ENCODE measurements at regions not wholly inside any gene's neighbourhood (a gene's known extent, or its start where the extent isn't known, plus 50 kb on each side); places are given as distances from the start of the nearest gene placed in this dataset.

- no peak for TF ChIP-seq CTCF (IDR thresholded peaks at IDR 0.05; ENCODE audit: low read depth, low read length)
- ChIA-PET POLR2A (no interaction called here), CTCF (no interaction called here)
- no peaks in the 10 kb centered on the region for H3K27me3 ChIP-seq (ENCODE audit: control insufficient read depth, insufficient read depth, low read length)
- no peak overlapping the region for H3K4me3 ChIP-seq (ENCODE audit: low read depth, low read length)
- H3K27ac ChIP-seq (ENCODE audit: low read depth, low read length): no peak overlapping the region
- DNase-seq (ENCODE audit: low read depth, low spot score): no peak
- peaks cover 26% of the 10 kb centered on the region for H3K9me3 ChIP-seq (ENCODE audit: control insufficient read depth, insufficient read depth, low read length)
Observed at GRCh38 chr2:15794608-15795134, 145.7 kb upstream of the MYCN start.

DNA sequence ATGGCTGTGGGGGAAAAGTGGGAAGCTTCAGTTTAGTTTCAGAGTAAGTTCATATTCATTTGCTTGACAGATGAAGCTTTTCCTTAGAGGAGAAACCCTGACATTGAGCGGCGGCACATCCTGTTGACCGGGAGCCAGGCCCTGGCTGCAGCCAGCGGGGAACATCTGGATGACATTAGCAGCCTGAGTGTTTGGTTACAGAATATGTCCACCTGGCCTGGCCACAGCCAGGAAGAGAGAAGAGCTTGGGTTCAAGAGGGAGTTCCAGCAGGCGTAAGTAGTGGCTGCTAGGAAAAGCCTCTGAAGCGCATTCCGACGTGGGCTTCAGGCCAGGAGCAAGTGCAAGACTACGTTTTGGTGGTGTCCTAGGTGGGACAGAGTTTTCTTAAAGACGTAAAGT, 144.9 kb upstream of the MYCN start:
- CTCF ChIA-PET: no interaction called here
- POLR2A ChIA-PET: no interaction called here
- no peak for DNase-seq (ENCODE audit: low read depth, low spot score)
- Histone ChIP-seq H3K9me3 (ENCODE audit: control insufficient read depth, insufficient read depth, low read length) (peaks cover 24% of the 10 kb centered on the region), H3K27me3 (ENCODE audit: control insufficient read depth, insufficient read depth, low read length) (no peaks in the 10 kb centered on the region), H3K4me3 (ENCODE audit: low read depth, low read length) (no peak overlapping the region), H3K27ac (ENCODE audit: low read depth, low read length) (no peak overlapping the region)
- TF ChIP-seq CTCF (IDR thresholded peaks at IDR 0.05; ENCODE audit: low read depth, low read length): no peak

DNA sequence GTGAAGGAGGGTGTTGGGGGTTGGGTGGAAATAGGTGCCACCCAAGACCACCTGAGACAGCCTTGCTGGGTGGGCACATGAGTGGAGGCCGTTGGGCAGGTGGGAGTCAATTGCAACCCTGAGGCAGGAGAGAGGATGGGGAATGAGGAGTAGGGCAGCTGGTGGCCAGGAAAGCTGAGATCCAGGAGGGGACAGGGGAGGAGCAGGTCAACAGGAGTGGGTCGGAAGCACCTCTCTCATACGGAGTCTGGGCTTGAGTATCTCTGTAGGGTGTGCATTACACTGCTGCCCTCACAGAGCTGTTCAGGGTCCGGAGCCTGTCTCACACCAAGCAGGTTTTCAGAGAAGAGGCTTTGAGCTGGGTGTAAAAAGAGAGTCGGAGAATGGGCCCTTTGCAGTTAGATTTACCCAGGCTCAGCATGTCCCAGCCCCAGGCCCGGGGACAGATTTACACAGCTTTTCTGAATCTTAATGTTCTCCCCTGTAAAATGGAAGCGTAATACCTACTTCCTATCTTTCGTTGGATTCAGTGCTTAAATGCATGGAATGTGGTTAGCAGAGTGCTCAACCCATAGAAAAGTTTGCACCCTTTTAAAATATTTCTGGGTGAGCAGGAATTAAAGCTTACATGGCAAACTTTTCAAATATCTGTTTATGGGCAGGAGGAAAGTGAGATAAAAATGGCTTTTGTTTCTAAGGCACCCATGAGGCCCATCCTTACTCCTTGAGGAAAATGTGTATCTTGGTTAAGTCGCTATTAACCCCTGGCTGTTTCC, 144.0 kb upstream of the MYCN start:
- TF ChIP-seq CTCF (IDR thresholded peaks at IDR 0.05; ENCODE audit: low read depth, low read length): no peak
- Histone ChIP-seq H3K27me3 (ENCODE audit: control insufficient read depth, insufficient read depth, low read length) (no peaks in the 10 kb centered on the region), H3K27ac (ENCODE audit: low read depth, low read length) (no peak overlapping the region), H3K4me3 (ENCODE audit: low read depth, low read length) (no peak overlapping the region), H3K9me3 (ENCODE audit: control insufficient read depth, insufficient read depth, low read length) (peaks cover 27% of the 10 kb centered on the region)
- ChIA-PET POLR2A (no interaction called here), CTCF (no interaction called here)
- DNase-seq (ENCODE audit: low read depth, low spot score): no peak

- DNase-seq (ENCODE audit: low read depth, low spot score): no peak
- Histone ChIP-seq H3K9me3 (ENCODE audit: control insufficient read depth, insufficient read depth, low read length) (peaks cover 33% of the 10 kb centered on the region), H3K27me3 (ENCODE audit: control insufficient read depth, insufficient read depth, low read length) (no peaks in the 10 kb centered on the region), H3K27ac (ENCODE audit: low read depth, low read length) (no peak overlapping the region), H3K4me3 (ENCODE audit: low read depth, low read length) (no peak overlapping the region)
- TF ChIP-seq CTCF (IDR thresholded peaks at IDR 0.05; ENCODE audit: low read depth, low read length): no peak
- ChIA-PET POLR2A (no interaction called here), CTCF (no interaction called here)
Observed at GRCh38 chr2:15797231-15797938, 143.0 kb upstream of the MYCN start.

DNA sequence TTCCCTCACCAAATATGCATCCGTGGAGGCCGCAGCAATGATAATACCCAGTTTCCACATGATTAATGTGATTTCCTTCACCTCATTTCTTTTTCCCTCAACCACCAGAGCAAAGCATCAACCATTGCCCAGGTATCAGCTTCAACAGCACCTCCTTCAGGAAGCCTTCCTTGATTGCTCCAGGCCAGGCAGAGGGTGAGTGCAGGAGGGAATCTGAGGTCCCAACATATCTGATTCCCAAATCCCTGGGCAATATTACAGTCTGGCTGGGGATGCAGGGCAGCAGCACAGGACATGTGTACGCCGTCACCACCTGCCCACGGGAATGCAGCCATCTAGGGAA, 142.4 kb upstream of the MYCN start:
- DNase-seq (ENCODE audit: low read depth, low spot score): no peak
- POLR2A ChIA-PET: no interaction called here
- H3K9me3 ChIP-seq (ENCODE audit: control insufficient read depth, insufficient read depth, low read length): peaks cover 33% of the 10 kb centered on the region
- TF ChIP-seq CTCF (IDR thresholded peaks at IDR 0.05; ENCODE audit: low read depth, low read length): no peak
- H3K4me3 ChIP-seq (ENCODE audit: low read depth, low read length): no peak overlapping the region
- CTCF ChIA-PET: no interaction called here
- H3K27ac ChIP-seq (ENCODE audit: low read depth, low read length): no peak overlapping the region
- H3K27me3 ChIP-seq (ENCODE audit: control insufficient read depth, insufficient read depth, low read length): no peaks in the 10 kb centered on the region

Measured in AG04450 (cell line).